Body of pancreas (tissue), 4 donors: ENCODE measurements at regions not wholly inside any gene's neighbourhood (a gene's known extent, or its start where the extent isn't known, plus 50 kb on each side); places are given as distances from the start of the nearest gene placed in this dataset.

Experiments
- ATAC-seq: fragments of 150-250 bp; one replicate; pipeline ENCODE4 v1.9.1; 2016
- DNase-seq, 4 donors: peaks; one replicate each; pipeline ENCODE4 v3.0.0-alpha.2; 2019
- H3K27ac ChIP-seq, 4 donors: fragments of 200-600 bp; sonication (generic); 1 replicate in 3 of 4; 2 replicates in 1 of 4; pipeline versions ENCODE4 v1.5.1 to v1.6.1; 2016 to 2019; ENCODE audit warnings: mild to moderate bottlenecking in 1 of 4, mixed read lengths in 1 of 4, moderate library complexity in 1 of 4
- H3K27me3 ChIP-seq, 2 donors: fragments of 200-600 bp; sonication (generic); one replicate each; pipeline ENCODE4 v1.6.0; 2016; ENCODE audit warnings: mild to moderate bottlenecking in 1 of 2
- H3K36me3 ChIP-seq, 2 donors: fragments of 200-600 bp; sonication (generic); replicated peaks in 1 of 2; 2 replicates each; pipeline ENCODE4 v1.5.1; 2016; ENCODE audit warnings: low read depth in 2 of 2; ENCODE audit not compliant: insufficient read depth in 1 of 2
- H3K4me1 ChIP-seq: fragments of 200-600 bp; sonication (generic); one replicate; pipeline ENCODE4 v1.6.0; 2016
- H3K4me3 ChIP-seq, 2 donors: fragments of 200-600 bp; sonication (generic); 1 replicate in 1 of 2; 2 replicates in 1 of 2; pipeline ENCODE4 v1.5.1; 2016 to 2019
- H3K9me3 ChIP-seq, 3 donors: fragments of 200-600 bp; sonication (generic); 1 replicate in 2 of 3; 2 replicates in 1 of 3; pipeline ENCODE4 v1.5.1; 2016
- CTCF ChIP-seq, 7 experiments: fragments of 450-650 bp in 4 of 7; fragments of 200-600 bp in 3 of 7; sonication (generic) in 3 of 7; IDR thresholded peaks; one replicate each; pipeline ENCODE4 v1.5.1; 2016 to 2019; ENCODE audit warnings: antibody characterized with exemption in 7 of 7
- POLR2A ChIP-seq, 3 donors: fragments of 450-650 bp; IDR thresholded peaks; one replicate each; pipeline ENCODE4 v1.6.1; 2016; ENCODE audit warnings: antibody characterized with exemption in 3 of 3, mild to moderate bottlenecking in 2 of 3
- WGBS, 2 donors: methylation state at CpG; one replicate each; pipeline ENCODE4 v1.1.5; 2017; 5-methylcytosine and 5-hydroxymethylcytosine counted together
- intact Hi-C: fragments of 100-400 bp; cut with DNase I; formaldehyde crosslinking; loops from one replicate; pipeline ENCODE4 v1.15.1; 2023

GRCh38 chr3:74121761-74122160, 492.7 kb downstream of the CNTN3 start:
- Histone ChIP-seq H3K27me3 (no peaks in the 10 kb centered on the region), H3K4me3 (no peak overlapping the region), H3K9me3 (no peaks in the 10 kb centered on the region), H3K27ac (no peak overlapping the region), H3K36me3 (no peaks in the 10 kb centered on the region), H3K4me1 (no peaks in the 10 kb centered on the region)
- intact Hi-C loops, result no loop called here
- ATAC-seq (no peak), DNase-seq (no peak)
- TF ChIP-seq CTCF (IDR thresholded peaks at IDR 0.05) (no peak), POLR2A (IDR thresholded peaks at IDR 0.05) (no peak)
- 33 to 45% methylated on average over 1 of the region's 1 CpG for WGBS, 2 donors

GRCh38 chr3:74119221-74119620, 494.5 kb upstream of the PDZRN3 start:
- H3K9me3 ChIP-seq, result no peaks in the 10 kb centered on the region
- H3K27me3 ChIP-seq, result no peaks in the 10 kb centered on the region
- DNase-seq, result no peak
- H3K27ac ChIP-seq, result no peak overlapping the region
- no peak for ATAC-seq
- H3K4me3 ChIP-seq, result no peak overlapping the region
- 50 to 58% methylated on average over 1 of the region's 1 CpG for WGBS, 2 donors
- intact Hi-C loops, result no loop called here
- H3K4me1 ChIP-seq, result no peaks in the 10 kb centered on the region
- TF ChIP-seq CTCF (IDR thresholded peaks at IDR 0.05) (no peak), POLR2A (IDR thresholded peaks at IDR 0.05) (no peak)
- H3K36me3 ChIP-seq, result no peaks in the 10 kb centered on the region

- Histone ChIP-seq H3K4me3 (no peak overlapping the region), H3K9me3 (no peaks in the 10 kb centered on the region), H3K4me1 (no peaks in the 10 kb centered on the region), H3K36me3 (no peaks in the 10 kb centered on the region), H3K27me3 (no peaks in the 10 kb centered on the region), H3K27ac (no peak overlapping the region)
- intact Hi-C loops, result no loop called here
- no peak for ATAC-seq
- no peak for TF ChIP-seq CTCF (IDR thresholded peaks at IDR 0.05)
- TF ChIP-seq POLR2A (IDR thresholded peaks at IDR 0.05), result no peak
- DNase-seq, result no peak
- 35 to 48% methylated on average over 3 of the region's 3 CpGs for WGBS, 2 donors
Measured at GRCh38 chr3:74115906-74116305, 491.2 kb upstream of the PDZRN3 start.

GRCh38 chr3:74107451-74107850, 482.7 kb upstream of the PDZRN3 start:
- no peak overlapping the region for H3K4me3 ChIP-seq
- H3K4me1 ChIP-seq, result no peaks in the 10 kb centered on the region

More at GRCh38 chr3:74107451-74107850, 482.7 kb upstream of the PDZRN3 start:
- no peak for TF ChIP-seq POLR2A (IDR thresholded peaks at IDR 0.05)
- no peak for TF ChIP-seq CTCF (IDR thresholded peaks at IDR 0.05)
- DNase-seq (no peak), ATAC-seq (no peak)
- WGBS, 2 donors, result 59 to 80% methylated on average over 2 of the region's 2 CpGs
- intact Hi-C loops, result no loop called here
- Histone ChIP-seq H3K36me3 (no peaks in the 10 kb centered on the region), H3K27me3 (peaks cover 0 to 3% of the 10 kb centered on the region in 2 donors), H3K9me3 (no peaks in the 10 kb centered on the region), H3K27ac (no peak overlapping the region)
